ENCODE measurements at regions not wholly inside any gene's neighbourhood (a gene's known extent, or its start where the extent isn't known, plus 50 kb on each side); places are given as distances from the start of the nearest gene placed in this dataset.

DNA sequence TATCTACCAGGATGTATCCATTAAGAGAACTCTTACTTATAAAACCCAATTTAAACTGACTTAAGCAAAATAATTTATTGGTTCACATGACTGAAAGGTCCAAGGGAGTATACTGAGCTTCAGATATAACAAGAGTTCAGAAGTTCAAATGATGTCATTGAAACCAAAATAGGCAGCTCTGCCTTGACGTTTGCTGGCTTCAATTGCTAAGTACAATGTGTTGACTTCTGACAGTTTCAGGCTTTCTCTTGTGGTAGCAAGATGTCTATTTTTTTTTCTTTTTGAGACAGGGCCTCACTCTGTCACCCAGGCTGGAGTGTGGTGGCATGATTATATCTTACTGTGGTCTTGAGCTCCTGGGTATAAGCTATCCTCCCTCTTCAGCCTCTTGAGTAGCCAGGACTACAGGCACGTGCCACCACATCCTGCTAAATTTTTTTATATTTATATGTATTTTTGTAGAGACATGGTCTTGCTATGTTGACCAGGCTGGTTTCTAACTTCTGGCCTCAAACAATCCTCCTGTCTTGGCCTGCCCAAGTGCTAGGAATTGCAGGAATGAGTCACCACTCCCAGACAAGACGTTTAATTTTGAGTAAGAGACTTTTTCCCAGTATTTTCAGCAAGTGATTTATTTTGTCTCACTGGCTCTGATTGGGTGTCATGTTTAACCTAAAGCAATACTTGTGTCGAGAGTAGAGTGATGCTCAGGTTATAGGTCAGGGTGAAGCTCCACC is 184.8 kb downstream of the NR4A2 start:
- TF ChIP-seq, protein P1, sequence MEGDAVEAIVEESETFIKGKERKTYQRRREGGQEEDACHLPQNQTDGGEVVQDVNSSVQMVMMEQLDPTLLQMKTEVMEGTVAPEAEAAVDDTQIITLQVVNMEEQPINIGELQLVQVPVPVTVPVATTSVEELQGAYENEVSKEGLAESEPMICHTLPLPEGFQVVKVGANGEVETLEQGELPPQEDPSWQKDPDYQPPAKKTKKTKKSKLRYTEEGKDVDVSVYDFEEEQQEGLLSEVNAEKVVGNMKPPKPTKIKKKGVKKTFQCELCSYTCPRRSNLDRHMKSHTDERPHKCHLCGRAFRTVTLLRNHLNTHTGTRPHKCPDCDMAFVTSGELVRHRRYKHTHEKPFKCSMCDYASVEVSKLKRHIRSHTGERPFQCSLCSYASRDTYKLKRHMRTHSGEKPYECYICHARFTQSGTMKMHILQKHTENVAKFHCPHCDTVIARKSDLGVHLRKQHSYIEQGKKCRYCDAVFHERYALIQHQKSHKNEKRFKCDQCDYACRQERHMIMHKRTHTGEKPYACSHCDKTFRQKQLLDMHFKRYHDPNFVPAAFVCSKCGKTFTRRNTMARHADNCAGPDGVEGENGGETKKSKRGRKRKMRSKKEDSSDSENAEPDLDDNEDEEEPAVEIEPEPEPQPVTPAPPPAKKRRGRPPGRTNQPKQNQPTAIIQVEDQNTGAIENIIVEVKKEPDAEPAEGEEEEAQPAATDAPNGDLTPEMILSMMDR (IDR thresholded peaks at IDR 0.05) = no peak
- no peak for TF ChIP-seq POLR2A (IDR thresholded peaks at IDR 0.05)
